CD4-positive, alpha-beta T cell treated with Interleukin-1 beta for 1 hour (primary cell): ENCODE measurements at regions not wholly inside any gene's neighbourhood (a gene's known extent, or its start where the extent isn't known, plus 50 kb on each side); places are given as distances from the start of the nearest gene placed in this dataset.
"Not testable (repeated sequence)": the region's sequence is repeated elsewhere in the genome, so short reads cannot be mapped to it uniquely, and the experiment has no call there.

ENCODE experiments used
- DNase-seq, 2 donors: peaks; one replicate each; pipeline ENCODE4 v3.0.0-alpha.2; 2020 to 2022

DNA sequence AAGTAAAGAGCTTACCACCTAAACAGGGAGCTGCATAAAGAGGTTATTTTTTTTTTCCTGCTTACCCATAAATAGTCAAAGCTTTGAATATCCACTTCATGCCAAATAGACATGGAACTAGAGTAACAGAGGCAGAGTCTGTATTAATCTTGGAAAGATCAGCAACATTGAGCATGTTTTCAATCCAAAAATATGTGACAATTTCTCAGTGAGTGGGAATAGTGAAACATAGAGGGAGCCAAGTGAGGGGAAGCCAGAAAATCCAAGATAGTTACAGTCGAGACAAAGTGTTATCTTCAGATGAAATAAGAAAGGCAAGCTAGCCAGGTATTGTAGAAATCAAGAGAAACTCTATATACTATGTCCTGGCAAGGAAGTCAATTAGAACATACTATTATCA is 122.3 kb upstream of the TACR3 start:
- DNase-seq: no peak

DNA sequence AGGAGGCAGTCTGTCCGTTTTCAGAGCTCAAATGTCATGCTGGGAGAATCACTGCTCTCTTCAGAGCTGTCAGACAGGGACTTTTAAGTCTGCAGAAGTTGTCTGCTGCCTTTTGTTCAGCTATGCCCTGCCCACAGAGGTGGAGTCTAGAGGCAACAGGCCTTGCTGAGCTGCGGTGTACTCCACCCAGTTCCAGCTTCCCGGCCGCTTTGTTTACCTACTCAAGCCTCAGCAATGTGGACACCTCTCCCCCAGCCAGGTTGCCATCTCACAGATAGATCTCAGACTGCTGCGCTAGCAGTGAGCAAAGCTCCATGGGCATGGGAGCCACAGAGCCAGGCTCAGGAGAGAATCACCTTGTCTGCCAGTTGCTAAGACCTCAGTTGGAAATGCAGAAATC is 90.5 kb upstream of the TACR3 start:
- DNase-seq: not testable (repeated sequence)

DNA sequence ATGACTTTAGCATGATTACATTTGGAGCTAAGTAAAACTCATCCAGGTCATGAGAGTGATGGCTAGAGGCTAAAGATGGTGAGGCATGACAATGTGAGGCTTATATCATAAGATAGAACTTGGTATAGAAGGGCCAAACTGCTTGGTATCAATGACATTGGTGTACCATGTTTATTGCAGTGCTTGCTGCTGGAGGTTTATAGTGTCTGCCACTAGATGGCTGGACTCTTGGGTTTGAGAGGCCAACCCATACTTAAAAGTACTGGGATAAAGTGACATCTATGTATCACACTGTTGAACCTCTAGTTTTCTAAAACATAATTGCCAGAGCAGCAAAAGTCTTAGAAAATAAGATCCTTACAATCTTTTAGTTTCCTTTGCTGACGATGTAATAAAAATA is 83.0 kb upstream of the TACR3 start:
- no peak for DNase-seq

DNA sequence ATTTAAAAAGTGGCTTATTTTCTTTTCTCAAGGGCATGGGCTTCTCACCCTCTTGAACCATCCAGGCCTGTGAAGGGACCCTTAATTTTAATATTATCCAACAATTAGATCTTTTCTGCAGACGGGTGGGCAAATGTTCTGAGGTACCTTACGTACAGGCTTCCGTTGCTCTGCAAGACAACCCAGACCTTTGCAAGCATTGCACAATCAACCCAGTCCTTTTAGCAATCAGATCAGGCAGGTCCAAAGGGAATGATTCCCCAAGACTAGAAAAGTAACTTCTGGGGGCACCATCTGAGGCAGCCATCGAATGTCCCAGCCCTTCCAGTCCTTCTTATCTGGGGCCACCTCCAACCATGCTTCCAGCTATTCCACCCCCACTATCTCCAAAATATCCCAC is 67.3 kb upstream of the TACR3 start:
- no peak for DNase-seq

- DNase-seq: no peak
Observed at GRCh38 chr4:103786593-103786992, 66.8 kb upstream of the TACR3 start.

GRCh38 chr4:103786014-103786413 is 66.2 kb upstream of the TACR3 start:
- DNase-seq: no peak

DNA sequence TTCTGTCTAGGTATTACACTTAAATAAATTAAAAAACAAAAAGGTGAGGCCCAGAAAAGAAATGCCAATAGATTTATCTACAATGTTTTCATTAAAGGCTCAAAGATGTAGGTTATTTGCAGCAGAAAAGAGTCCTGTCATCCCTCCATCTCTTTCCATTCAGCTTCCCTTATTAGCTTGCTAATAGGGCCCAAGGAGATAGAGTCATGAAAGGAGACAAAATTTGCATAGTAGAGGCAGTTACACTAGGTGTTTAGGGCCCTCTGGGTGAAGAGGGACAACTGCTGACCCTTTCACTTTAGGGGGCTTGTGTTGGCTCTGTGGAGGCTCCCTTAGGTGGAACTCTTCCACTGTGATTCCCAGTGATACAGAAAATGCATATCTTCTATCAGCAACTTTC is 58.4 kb upstream of the TACR3 start:
- DNase-seq: no peak

DNA sequence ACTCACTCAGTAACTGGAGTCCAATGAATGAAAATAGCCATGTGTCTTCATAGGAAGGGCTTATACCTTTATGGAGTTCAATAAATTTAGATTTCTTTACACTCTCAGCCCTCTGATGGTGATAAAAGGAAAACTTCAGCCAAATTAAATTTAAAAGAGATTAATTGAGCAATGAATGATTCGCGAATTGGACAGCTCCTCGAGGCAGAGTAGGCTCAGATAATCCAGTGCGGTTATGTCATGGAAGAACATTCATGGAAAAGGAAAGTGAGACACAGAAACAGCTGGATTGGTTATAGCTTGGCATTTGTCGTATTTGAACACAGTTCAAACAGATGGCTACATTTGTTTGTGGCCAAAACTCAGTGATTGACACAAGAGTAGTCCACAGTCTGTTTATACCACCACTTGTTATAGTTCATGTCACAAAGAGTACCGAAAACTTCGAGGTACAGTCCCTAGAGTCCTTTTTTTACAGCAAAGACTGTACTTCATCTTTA is 54.6 kb upstream of the TACR3 start:
- DNase-seq: no peak

GRCh38 chr4:103773691-103774231 is 54.0 kb upstream of the TACR3 start:
- DNase-seq: no peak
